ENCODE measurements at regions not wholly inside any gene's neighbourhood (a gene's known extent, or its start where the extent isn't known, plus 50 kb on each side); places are given as distances from the start of the nearest gene placed in this dataset.

- no peak for TF ChIP-seq POLR2A (IDR thresholded peaks at IDR 0.05)
- TF ChIP-seq CTCF (IDR thresholded peaks at IDR 0.05 in 4 of 5, conservative IDR thresholded peaks at IDR 0.05 in 1 of 5), result no peak
Measured at GRCh38 chr1:199509456-199509855, 518.1 kb upstream of the NR5A2 start.

Measured in gastrocnemius medialis (tissue), 4 donors.